ENCODE measurements at regions not wholly inside any gene's neighbourhood (a gene's known extent, or its start where the extent isn't known, plus 50 kb on each side); places are given as distances from the start of the nearest gene placed in this dataset.

GRCh38 chr11:11056316-11056715 lies 198.5 kb upstream of the ZBED5 start:
- intact Hi-C loops (cut with micrococcal nuclease; ENCODE audit: unreplicated experiment) (no loop called here), in situ Hi-C loops (cut with MboI) (no loop called here)
- no TSS peak for BruUV-seq (replicated peaks)
- no peaks in the 10 kb centered on the region for H3K27me3 ChIP-seq (replicated peaks in 1 of 2; ENCODE audit: control insufficient read depth in 2 of 2, insufficient read depth in 2 of 2, low read length in 1 of 2)
- no peaks in the 10 kb centered on the region for H3K4me1 ChIP-seq (ENCODE audit: control insufficient read depth, insufficient read depth, low read length)
- ChIA-PET CTCF (interaction anchor here (0.6 kb wide), 1 partner anchor 124 kb away, joined by 3 read pairs; no protein-coding TSS in a partner anchor), POLR2A (no interaction called here), RAD21 (ENCODE audit: unreplicated experiment) (no interaction called here), SMC1A (ENCODE audit: uncharacterized antibody, unreplicated experiment) (no interaction called here)
- no peaks in the 10 kb centered on the region for H3K36me3 ChIP-seq (ENCODE audit: control insufficient read depth in 2 of 2, insufficient read depth in 2 of 2, low read length in 1 of 2)
- H3K79me2 ChIP-seq (ENCODE audit: control insufficient read depth, insufficient read depth, low read length), result no peaks in the 10 kb centered on the region
- ATAC-seq, result no peak
- H3K9me3 ChIP-seq (replicated peaks; ENCODE audit: control insufficient read depth, insufficient read depth, low read length), result peaks cover 3% of the 10 kb centered on the region; the same call in 1 of the 3 replicates
- H2AFZ ChIP-seq (ENCODE audit: control insufficient read depth, low read depth, low read length), result no peak overlapping the region
- H3K9ac ChIP-seq (ENCODE audit: control insufficient read depth, insufficient read depth, low read length), result no peak overlapping the region
- no peak overlapping the region for H3K4me3 ChIP-seq
- TF ChIP-seq ATF2 (IDR thresholded peaks at IDR 0.05; ENCODE audit: low read length) (no peak), IKZF1 (conservative IDR thresholded peaks at IDR 0.05) (no peak), BCLAF1 (IDR thresholded peaks at IDR 0.05) (no peak), SUPT20H (IDR thresholded peaks at IDR 0.05; ENCODE audit: borderline replicate concordance, control insufficient read depth, low read depth, low read length) (no peak), REST (IDR thresholded peaks at IDR 0.05; ENCODE audit: low read depth, low read length) (no peak), CBX3 (IDR thresholded peaks at IDR 0.05; ENCODE audit: borderline replicate concordance, low read depth) (no peak), PML (IDR thresholded peaks at IDR 0.05; ENCODE audit: low read length) (no peak), RELA (IDR thresholded peaks at IDR 0.05; ENCODE audit: borderline replicate concordance, partially characterized antibody) (no peak), POU2F2 (IDR thresholded peaks at IDR 0.05; ENCODE audit: borderline replicate concordance, low read depth, low read length) (no peak), BACH1 (IDR thresholded peaks at IDR 0.05; ENCODE audit: borderline replicate concordance) (no peak), SMAD1 (IDR thresholded peaks at IDR 0.05; ENCODE audit: low read depth, partially characterized antibody) (no peak), ZNF217 (IDR thresholded peaks at IDR 0.05) (no peak), IKZF2 (IDR thresholded peaks at IDR 0.05) (no peak), BCL11A (IDR thresholded peaks at IDR 0.05; ENCODE audit: low read depth, low read length) (no peak), PAX8 (IDR thresholded peaks at IDR 0.05) (no peak), ATF3 (IDR thresholded peaks at IDR 0.05; ENCODE audit: borderline replicate concordance, extremely low read depth, low read depth, low read length) (no peak)
- H4K20me1 ChIP-seq (ENCODE audit: control insufficient read depth, insufficient read depth), result no peaks in the 10 kb centered on the region
- no peak overlapping the region for H3K4me2 ChIP-seq (ENCODE audit: control insufficient read depth, insufficient read depth)
- WGBS (ENCODE audit: insufficient coverage, insufficient replicate concordance, low lambda C conversion rate, missing lambda C conversion rate), result 0% methylated on average over 1 of the region's 1 CpG
- H3K27ac ChIP-seq (ENCODE audit: control insufficient read depth, insufficient read depth), result no peak overlapping the region
- no peak for DNase-seq (ENCODE audit: low read depth, low spot score)
- FAIRE-seq, result no peak
